Fibroblast of villous mesenchyme (primary cell): ENCODE measurements at regions not wholly inside any gene's neighbourhood (a gene's known extent, or its start where the extent isn't known, plus 50 kb on each side); places are given as distances from the start of the nearest gene placed in this dataset.
A peak's percentile ranks its signal among the peaks of the same experiment; 100 is the strongest.

Experiments used
- DNase-seq: peaks from one replicate; pipeline ENCODE4 v3.0.0-alpha.2; 2010; ENCODE audit warnings: low read depth
- H3K4me3 ChIP-seq: 2 replicates; pipeline ENCODE4 v1.5.1; 2011; ENCODE audit warnings: low read depth, mild to moderate bottlenecking, low read length
- CTCF ChIP-seq: IDR thresholded peaks from 2 replicates; pipeline ENCODE4 v1.5.1; 2012; ENCODE audit warnings: low read depth, mild to moderate bottlenecking, low read length; ENCODE audit not compliant: insufficient read depth

- H3K4me3 ChIP-seq, result no peak overlapping the region
- no peak for DNase-seq
- no peak for TF ChIP-seq CTCF
Measured at GRCh38 chr14:55877942-55878341, 240.3 kb upstream of the PELI2 start.

- H3K4me3 ChIP-seq, result no peak overlapping the region
- TF ChIP-seq CTCF, result no peak
- DNase-seq, result peak; percentile 4
Measured at GRCh38 chr14:55881577-55882241, 236.5 kb upstream of the PELI2 start.

- no peak for DNase-seq
- no peak overlapping the region for H3K4me3 ChIP-seq
- no peak for TF ChIP-seq CTCF
Measured at GRCh38 chr14:55884819-55885218, 233.4 kb upstream of the PELI2 start.

- DNase-seq, result no peak
- no peak overlapping the region for H3K4me3 ChIP-seq
- no peak for TF ChIP-seq CTCF
Measured at GRCh38 chr14:55889124-55889523, 229.1 kb upstream of the PELI2 start.

GRCh38 chr14:55891692-55892091 lies 226.5 kb upstream of the PELI2 start:
- DNase-seq, result no peak
- H3K4me3 ChIP-seq, result no peak overlapping the region
- no peak for TF ChIP-seq CTCF

GRCh38 chr14:55892906-55893305 lies 225.3 kb upstream of the PELI2 start:
- peak; percentile 11 for DNase-seq
- TF ChIP-seq CTCF, result no peak
- no peak overlapping the region for H3K4me3 ChIP-seq

- H3K4me3 ChIP-seq, result no peak overlapping the region
- no peak for TF ChIP-seq CTCF
- DNase-seq, result no peak
Measured at GRCh38 chr14:55893705-55894104, 224.5 kb upstream of the PELI2 start.
